ENCODE measurements at regions not wholly inside any gene's neighbourhood (a gene's known extent, or its start where the extent isn't known, plus 50 kb on each side); places are given as distances from the start of the nearest gene placed in this dataset.
"Not testable (repeated sequence)": the region's sequence is repeated elsewhere in the genome, so short reads cannot be mapped to it uniquely, and the experiment has no call there.

DNA sequence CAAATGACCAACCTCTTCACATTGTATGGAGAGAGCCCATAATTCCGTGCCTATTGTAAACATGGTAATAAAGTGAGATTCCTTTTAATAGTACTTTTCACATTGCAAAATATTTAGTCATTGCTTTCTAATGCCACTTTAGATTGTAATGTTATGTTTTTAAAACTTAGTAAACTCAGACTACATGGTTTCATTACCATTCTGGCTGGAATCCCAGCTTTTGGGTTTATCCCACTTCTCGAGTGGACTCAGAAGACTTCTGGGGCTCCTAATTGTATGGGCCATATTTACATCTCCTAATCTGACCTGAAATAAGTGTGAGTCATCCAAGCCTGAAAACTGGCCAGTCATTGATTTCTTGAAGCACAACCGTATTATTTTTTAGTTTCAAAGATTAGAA, 217.6 kb downstream of the CAAP1 start:
- Histone ChIP-seq H3K27me3 (ENCODE audit: control insufficient read depth, insufficient read depth, low read length) (no peaks in the 10 kb centered on the region), H3K36me3 (ENCODE audit: control insufficient read depth, insufficient read depth, low read length) (no peaks in the 10 kb centered on the region), H3K4me3 (ENCODE audit: low read depth, low read length) (no peak overlapping the region)
- no peak for TF ChIP-seq CTCF (IDR thresholded peaks at IDR 0.05; ENCODE audit: insufficient read depth, low read length, poor library complexity, severe bottlenecking)
- no peak for DNase-seq (ENCODE audit: low read depth)

GRCh38 chr9:26673261-26673660, 219.3 kb downstream of the CAAP1 start:
- no peak for TF ChIP-seq CTCF (IDR thresholded peaks at IDR 0.05; ENCODE audit: insufficient read depth, low read length, poor library complexity, severe bottlenecking)
- Histone ChIP-seq H3K27me3 (ENCODE audit: control insufficient read depth, insufficient read depth, low read length) (no peaks in the 10 kb centered on the region), H3K4me3 (ENCODE audit: low read depth, low read length) (no peak overlapping the region), H3K36me3 (ENCODE audit: control insufficient read depth, insufficient read depth, low read length) (no peaks in the 10 kb centered on the region)
- DNase-seq (ENCODE audit: low read depth) = no peak

DNA sequence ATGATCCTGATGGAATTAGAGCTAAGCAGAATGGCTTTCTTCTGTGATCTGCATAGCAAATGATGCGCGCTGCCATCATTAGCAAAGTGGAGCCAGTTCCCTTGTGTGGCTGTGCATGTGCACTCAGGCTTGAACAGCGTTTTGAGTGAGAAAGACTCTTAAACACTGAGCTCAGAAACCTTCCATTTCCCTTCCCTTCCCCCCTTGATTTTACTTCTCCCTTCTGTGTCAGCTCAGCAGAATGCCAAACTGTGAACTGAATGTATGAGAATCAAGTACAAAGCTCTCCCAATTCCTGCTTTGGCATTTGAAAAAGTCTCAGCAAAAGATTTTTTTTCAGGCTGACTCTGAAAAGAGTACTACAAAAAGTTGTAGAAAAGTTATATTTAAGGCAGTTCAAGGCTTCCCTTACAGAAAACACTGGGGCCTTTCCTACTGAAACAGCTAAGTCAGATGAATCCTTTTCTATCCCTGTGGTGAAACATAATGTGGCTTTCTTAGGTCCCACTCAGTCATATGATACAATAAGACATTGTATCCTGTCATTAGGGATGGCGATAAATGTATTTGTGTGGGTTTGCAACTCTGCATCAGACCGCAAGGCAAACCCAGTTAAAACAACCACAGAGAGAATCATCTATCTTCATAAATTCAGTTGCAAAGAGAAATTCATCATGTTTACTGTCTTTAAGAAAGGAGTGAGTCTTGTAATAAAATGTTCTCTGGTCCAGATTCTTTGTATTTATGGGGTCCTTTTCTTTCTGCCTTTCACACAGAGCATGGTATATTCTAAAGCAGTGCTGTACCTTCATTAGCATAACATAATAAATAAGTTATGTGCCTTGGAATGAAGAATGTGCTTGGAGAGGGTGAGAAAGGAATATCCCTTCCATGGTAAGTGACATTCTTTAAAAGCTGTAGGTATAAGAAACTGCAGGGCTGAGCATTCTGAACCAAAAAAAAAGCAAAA, 222.6 kb downstream of the CAAP1 start:
- TF ChIP-seq CTCF (IDR thresholded peaks at IDR 0.05; ENCODE audit: insufficient read depth, low read length, poor library complexity, severe bottlenecking) = no peak
- no peaks in the 10 kb centered on the region for H3K27me3 ChIP-seq (ENCODE audit: control insufficient read depth, insufficient read depth, low read length)
- no peaks in the 10 kb centered on the region for H3K36me3 ChIP-seq (ENCODE audit: control insufficient read depth, insufficient read depth, low read length)
- DNase-seq (ENCODE audit: low read depth) = no peak
- no peak overlapping the region for H3K4me3 ChIP-seq (ENCODE audit: low read depth, low read length)

DNA sequence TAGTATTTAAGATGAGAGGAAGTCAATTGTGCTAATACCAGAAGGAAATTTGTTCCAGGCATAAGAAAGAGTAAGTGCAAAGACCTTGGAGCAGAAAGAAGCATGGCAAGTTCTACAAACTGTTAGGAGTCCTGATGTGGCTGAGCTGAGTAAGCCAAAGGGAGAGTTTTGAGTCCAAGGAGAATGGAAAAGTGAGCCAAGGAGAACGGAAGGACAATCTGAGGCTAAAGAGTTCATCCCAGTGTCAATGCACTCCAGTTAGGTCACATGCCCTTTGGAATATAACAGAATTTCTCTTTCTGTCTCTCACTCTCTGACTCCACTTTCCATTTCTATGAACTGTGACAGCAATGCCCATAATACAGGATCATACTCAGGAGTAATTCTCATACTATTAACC, 224.7 kb downstream of the CAAP1 start:
- Histone ChIP-seq H3K27me3 (ENCODE audit: control insufficient read depth, insufficient read depth, low read length) (no peaks in the 10 kb centered on the region), H3K36me3 (ENCODE audit: control insufficient read depth, insufficient read depth, low read length) (no peaks in the 10 kb centered on the region), H3K4me3 (ENCODE audit: low read depth, low read length) (no peak overlapping the region)
- no peak for TF ChIP-seq CTCF (IDR thresholded peaks at IDR 0.05; ENCODE audit: insufficient read depth, low read length, poor library complexity, severe bottlenecking)
- no peak for DNase-seq (ENCODE audit: low read depth)

GRCh38 chr9:26665666-26666065, 226.9 kb downstream of the CAAP1 start:
- Histone ChIP-seq H3K36me3 (ENCODE audit: control insufficient read depth, insufficient read depth, low read length) (no peaks in the 10 kb centered on the region), H3K27me3 (ENCODE audit: control insufficient read depth, insufficient read depth, low read length) (no peaks in the 10 kb centered on the region), H3K4me3 (ENCODE audit: low read depth, low read length) (no peak overlapping the region)
- no peak for DNase-seq (ENCODE audit: low read depth)
- TF ChIP-seq CTCF (IDR thresholded peaks at IDR 0.05; ENCODE audit: insufficient read depth, low read length, poor library complexity, severe bottlenecking) = no peak

- H3K36me3 ChIP-seq (ENCODE audit: control insufficient read depth, insufficient read depth, low read length); H3K4me3 ChIP-seq (ENCODE audit: low read depth, low read length); H3K27me3 ChIP-seq (ENCODE audit: control insufficient read depth, insufficient read depth, low read length); DNase-seq (ENCODE audit: low read depth): not testable (repeated sequence)
Measured at GRCh38 chr9:26664087-26664773, 228.4 kb downstream of the CAAP1 start.

Measured in kidney epithelial cell (primary cell).